ENCODE measurements at regions not wholly inside any gene's neighbourhood (a gene's known extent, or its start where the extent isn't known, plus 50 kb on each side); places are given as distances from the start of the nearest gene placed in this dataset.

- Histone ChIP-seq H3K9me3 (peaks cover 0 to 5% (median 0%) of the 10 kb centered on the region in 8 donors), H3K4me1 (no peaks in the 10 kb centered on the region), H3K27ac (no peak overlapping the region), H3K36me3 (no peaks in the 10 kb centered on the region), H3K27me3 (replicated peaks in 1 of 7) (no peaks in the 10 kb centered on the region), H3K4me3 (no peak overlapping the region)
- DNase-seq: no peak
- intact Hi-C loops (cut with DNase I; ENCODE audit: low total_unique reads): no loop called here
- no peak for TF ChIP-seq CTCF (IDR thresholded peaks at IDR 0.05 in 8 of 11, conservative IDR thresholded peaks at IDR 0.05 in 3 of 11)
- TF ChIP-seq POLR2A (IDR thresholded peaks at IDR 0.05): no peak
- TF ChIP-seq POLR2AphosphoS5 (IDR thresholded peaks at IDR 0.05): no peak
- WGBS, 5 donors: 48 to 70% (median 59%) methylated on average over 1 of the region's 1 CpG
These were observed 154.2 kb upstream of the DEPDC1 start for GRCh38 chr1:68651115-68651514.

DNA sequence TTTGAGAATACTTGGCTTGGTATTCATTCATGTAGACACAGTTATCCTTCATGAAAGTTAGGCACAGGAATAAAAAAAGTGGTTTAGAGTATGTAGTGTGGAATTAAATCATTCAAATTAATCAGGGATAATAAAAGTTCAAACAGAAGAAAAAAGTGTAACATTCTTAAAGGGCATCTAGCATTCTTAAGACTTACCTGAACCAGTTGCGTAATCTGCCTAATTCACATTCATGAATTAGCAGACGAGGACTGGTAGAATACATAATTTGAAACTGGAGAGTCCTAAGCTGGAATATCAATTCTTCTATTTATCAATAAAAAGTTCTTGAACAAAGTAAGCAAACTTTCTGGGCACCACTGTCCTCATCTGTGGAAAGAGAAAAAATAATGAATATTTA is 157.0 kb upstream of the DEPDC1 start:
- Histone ChIP-seq H3K36me3 (no peaks in the 10 kb centered on the region), H3K27ac (no peak overlapping the region), H3K27me3 (replicated peaks in 1 of 7) (no peaks in the 10 kb centered on the region), H3K9me3 (peaks cover 0 to 5% (median 0%) of the 10 kb centered on the region in 8 donors), H3K4me3 (no peak overlapping the region), H3K4me1 (no peaks in the 10 kb centered on the region)
- TF ChIP-seq POLR2A (IDR thresholded peaks at IDR 0.05) (no peak), POLR2AphosphoS5 (IDR thresholded peaks at IDR 0.05) (no peak)
- WGBS, 5 donors: 89 to 95% (median 89%) methylated on average over 2 of the region's 2 CpGs
- DNase-seq: no peak
- intact Hi-C loops (cut with DNase I; ENCODE audit: low total_unique reads): no loop called here

DNA sequence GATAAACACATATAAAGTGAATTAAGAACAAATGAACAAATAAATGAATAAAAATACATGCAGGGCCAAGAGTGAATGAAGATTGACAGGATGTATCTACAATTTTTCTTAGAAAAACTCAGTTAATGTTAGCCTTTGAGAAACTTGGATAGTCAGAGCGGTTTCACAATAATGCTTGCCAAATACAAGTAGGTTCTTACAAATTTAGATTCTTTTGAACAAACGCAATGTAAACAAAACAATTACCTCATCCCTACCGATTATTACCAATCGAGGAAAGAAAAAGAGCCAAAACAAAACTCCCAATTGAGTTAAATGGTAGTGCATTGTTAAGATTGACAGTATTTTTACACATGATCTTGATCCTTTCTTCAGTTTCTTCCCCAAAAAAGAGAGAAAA is 176.9 kb upstream of the DEPDC1 start:
- no peak overlapping the region for H3K4me3 ChIP-seq
- no peaks in the 10 kb centered on the region for H3K27me3 ChIP-seq (replicated peaks in 1 of 7)

DNA sequence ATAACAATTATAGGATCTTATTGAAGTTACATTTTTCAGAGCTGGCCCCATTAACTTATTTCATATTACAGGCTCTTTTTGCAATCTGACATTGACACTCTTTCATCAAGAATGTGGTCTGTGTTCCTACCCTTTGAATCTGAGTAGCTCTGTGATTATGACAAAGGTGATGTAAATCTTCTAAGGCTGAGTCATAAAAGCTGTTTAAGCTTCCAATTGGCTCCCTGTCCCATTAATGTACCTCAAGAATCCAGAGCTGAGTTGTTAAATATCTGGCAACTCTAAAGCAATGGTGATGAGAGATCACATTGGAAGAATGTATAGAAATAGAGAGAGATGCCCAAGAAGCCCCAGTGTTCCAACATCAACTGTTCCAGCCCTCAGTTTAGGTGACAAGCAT is 178.5 kb upstream of the DEPDC1 start:
- H3K9me3 ChIP-seq: peaks cover 0 to 4% (median 0%) of the 10 kb centered on the region in 8 donors
- no peak overlapping the region for H3K27ac ChIP-seq
- no peaks in the 10 kb centered on the region for H3K27me3 ChIP-seq (replicated peaks in 1 of 7)
- no peak overlapping the region for H3K4me3 ChIP-seq
- no peak for TF ChIP-seq CTCF (IDR thresholded peaks at IDR 0.05 in 8 of 11, conservative IDR thresholded peaks at IDR 0.05 in 3 of 11)
- TF ChIP-seq POLR2A (IDR thresholded peaks at IDR 0.05): no peak
- DNase-seq: no peak
- H3K4me1 ChIP-seq: no peaks in the 10 kb centered on the region
- H3K36me3 ChIP-seq: no peaks in the 10 kb centered on the region
- intact Hi-C loops (cut with DNase I; ENCODE audit: low total_unique reads): no loop called here

More for the DNA sequence above, 176.9 kb upstream of the DEPDC1 start:
- no peak overlapping the region for H3K27ac ChIP-seq
- WGBS, 5 donors: 81 to 92% (median 83%) methylated on average over 4 of the region's 4 CpGs
- no peaks in the 10 kb centered on the region for H3K4me1 ChIP-seq
- intact Hi-C loops (cut with DNase I; ENCODE audit: low total_unique reads): no loop called here
- no peak for DNase-seq
- H3K9me3 ChIP-seq: peaks cover 0 to 4% (median 0%) of the 10 kb centered on the region in 8 donors
- no peak for TF ChIP-seq CTCF (IDR thresholded peaks at IDR 0.05 in 8 of 11, conservative IDR thresholded peaks at IDR 0.05 in 3 of 11)
- TF ChIP-seq POLR2AphosphoS5 (IDR thresholded peaks at IDR 0.05): no peak
- no peak for TF ChIP-seq POLR2A (IDR thresholded peaks at IDR 0.05)
- no peaks in the 10 kb centered on the region for H3K36me3 ChIP-seq
